Skeletal muscle tissue (tissue), 3 donors: ENCODE measurements at regions not wholly inside any gene's neighbourhood (a gene's known extent, or its start where the extent isn't known, plus 50 kb on each side); places are given as distances from the start of the nearest gene placed in this dataset.

Source experiments
- H3K27ac ChIP-seq: one replicate; pipeline ENCODE4 v1.7.0; 2013; ENCODE audit warnings: mild to moderate bottlenecking, low read depth, low read length, inconsistent platforms
- H3K27me3 ChIP-seq, 3 donors: one replicate each; pipeline ENCODE4 v1.7.0; 2013; ENCODE audit warnings: low read length in 3 of 3; ENCODE audit not compliant: control insufficient read depth in 3 of 3, insufficient read depth in 3 of 3
- H3K36me3 ChIP-seq, 3 donors: one replicate each; pipeline ENCODE4 v1.7.0; 2013; ENCODE audit warnings: low read length in 3 of 3; ENCODE audit not compliant: control insufficient read depth in 3 of 3, insufficient read depth in 3 of 3
- H3K4me1 ChIP-seq, 3 donors: one replicate each; pipeline ENCODE4 v1.7.0; 2013; ENCODE audit warnings: low read length in 3 of 3, mild to moderate bottlenecking in 3 of 3; ENCODE audit not compliant: control insufficient read depth in 3 of 3, insufficient read depth in 3 of 3
- H3K4me3 ChIP-seq, 3 donors: one replicate each; pipeline ENCODE4 v1.7.0; 2013; ENCODE audit warnings: low read length in 3 of 3
- H3K9ac ChIP-seq, 3 donors: one replicate each; pipeline ENCODE4 v1.7.0; 2013; ENCODE audit warnings: low read length in 3 of 3, mild to moderate bottlenecking in 3 of 3, moderate library complexity in 2 of 3, low read depth in 1 of 3
- H3K9me3 ChIP-seq, 3 donors: one replicate each; pipeline ENCODE4 v1.7.0; 2013; ENCODE audit warnings: low read length in 3 of 3; ENCODE audit not compliant: control insufficient read depth in 3 of 3
- donor health status: Osteomylitis.

DNA sequence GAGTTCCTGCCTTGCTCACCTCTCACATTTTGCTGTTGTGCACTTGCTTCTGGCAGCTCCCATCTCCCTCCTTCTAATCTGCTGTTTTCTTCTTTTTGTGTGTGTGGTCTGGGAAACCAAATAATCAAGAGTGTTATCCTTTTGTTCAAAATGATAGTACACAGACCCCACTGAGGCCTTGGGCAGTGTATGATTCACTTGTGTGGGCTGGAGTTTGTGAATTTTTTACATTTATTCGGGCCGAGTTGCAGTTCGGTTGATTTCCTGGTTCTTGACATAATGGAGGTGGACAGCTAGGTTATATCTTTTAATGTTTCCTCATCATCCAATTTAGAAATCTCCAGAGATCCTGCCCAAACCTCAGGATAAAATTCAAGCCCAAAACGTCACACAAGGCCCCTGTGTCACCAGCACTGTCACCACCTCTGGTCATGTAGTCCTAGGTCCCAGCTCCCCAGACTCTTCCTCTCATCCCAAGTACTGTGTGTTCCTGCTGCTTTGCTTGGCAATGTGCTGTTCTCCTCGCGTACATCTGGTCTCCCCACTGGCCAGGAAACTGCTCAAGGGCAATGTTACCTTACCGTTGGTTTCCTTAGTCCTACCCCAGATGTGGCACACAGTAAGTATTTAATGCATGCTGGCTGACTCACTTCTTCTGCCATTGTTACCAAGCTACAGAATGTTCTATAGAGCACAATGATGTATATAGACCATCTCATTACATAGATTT lies 55.7 kb upstream of the PHACTR2 start:
- Histone ChIP-seq H3K36me3 (no peaks in the 10 kb centered on the region), H3K27ac (no peak overlapping the region), H3K4me3 (no peak overlapping the region), H3K9ac (no peak overlapping the region), H3K27me3 (no peaks in the 10 kb centered on the region), H3K9me3 (no peaks in the 10 kb centered on the region), H3K4me1 (no peaks in the 10 kb centered on the region)

DNA sequence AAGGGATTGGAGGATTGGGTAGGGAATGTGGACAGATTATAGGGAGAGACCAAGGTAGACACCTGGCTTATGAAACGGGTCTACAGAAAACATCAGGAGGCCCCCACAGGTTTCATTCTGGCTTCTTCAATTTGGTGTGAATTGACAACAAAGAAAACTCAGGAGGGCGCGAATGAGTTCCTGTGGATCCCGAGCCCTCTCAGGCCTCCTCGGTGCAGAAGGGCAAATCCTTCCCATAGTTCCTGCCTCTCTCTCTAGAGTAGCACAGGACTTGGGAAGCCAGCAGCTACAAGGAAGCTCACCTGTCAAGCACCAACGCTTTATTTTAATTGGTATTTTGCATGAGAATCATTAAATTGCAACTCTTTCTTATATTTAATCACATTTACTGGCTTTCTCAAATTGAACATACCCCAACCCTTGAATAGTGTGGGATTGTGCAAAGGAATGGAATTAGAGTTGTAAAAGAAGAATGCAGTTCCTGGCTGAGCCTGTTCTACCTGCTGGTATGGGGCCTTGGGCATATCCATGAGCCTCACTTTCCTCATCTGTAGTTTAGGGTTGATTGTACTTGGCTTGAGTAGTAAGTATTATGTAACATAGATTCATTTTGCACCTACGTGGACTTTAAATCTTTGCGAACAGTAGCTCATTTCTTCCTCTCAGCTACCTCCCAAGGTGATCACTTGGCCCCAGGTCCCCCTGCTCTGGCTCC lies 56.4 kb upstream of the PHACTR2 start:
- no peaks in the 10 kb centered on the region for H3K4me1 ChIP-seq
- no peak overlapping the region for H3K9ac ChIP-seq
- H3K36me3 ChIP-seq, result no peaks in the 10 kb centered on the region
- H3K27ac ChIP-seq, result no peak overlapping the region
- no peak overlapping the region for H3K4me3 ChIP-seq
- H3K9me3 ChIP-seq, result no peaks in the 10 kb centered on the region
- no peaks in the 10 kb centered on the region for H3K27me3 ChIP-seq

DNA sequence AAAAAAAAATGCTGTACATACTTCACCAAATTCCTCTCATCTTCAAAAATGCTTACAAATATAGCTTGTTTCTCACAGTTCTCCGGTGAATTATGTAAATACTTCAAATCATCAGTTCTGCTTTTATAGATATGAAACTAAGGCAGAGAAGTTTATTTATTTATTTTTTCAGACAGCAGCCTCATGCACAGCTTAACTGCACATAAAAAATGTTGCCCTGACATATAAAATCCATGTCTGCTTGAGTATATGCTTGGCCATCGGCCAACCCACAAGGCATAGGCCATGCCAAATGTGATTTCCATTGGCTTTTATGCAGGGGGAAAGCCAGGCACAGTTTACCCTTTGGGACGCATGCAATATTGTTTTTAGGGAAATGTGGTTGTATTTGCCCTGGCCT lies 57.3 kb upstream of the PHACTR2 start:
- no peak overlapping the region for H3K9ac ChIP-seq
- H3K9me3 ChIP-seq, result no peaks in the 10 kb centered on the region
- H3K4me3 ChIP-seq, result no peak overlapping the region
- no peaks in the 10 kb centered on the region for H3K27me3 ChIP-seq
- H3K27ac ChIP-seq, result no peak overlapping the region
- no peaks in the 10 kb centered on the region for H3K4me1 ChIP-seq
- no peaks in the 10 kb centered on the region for H3K36me3 ChIP-seq

DNA sequence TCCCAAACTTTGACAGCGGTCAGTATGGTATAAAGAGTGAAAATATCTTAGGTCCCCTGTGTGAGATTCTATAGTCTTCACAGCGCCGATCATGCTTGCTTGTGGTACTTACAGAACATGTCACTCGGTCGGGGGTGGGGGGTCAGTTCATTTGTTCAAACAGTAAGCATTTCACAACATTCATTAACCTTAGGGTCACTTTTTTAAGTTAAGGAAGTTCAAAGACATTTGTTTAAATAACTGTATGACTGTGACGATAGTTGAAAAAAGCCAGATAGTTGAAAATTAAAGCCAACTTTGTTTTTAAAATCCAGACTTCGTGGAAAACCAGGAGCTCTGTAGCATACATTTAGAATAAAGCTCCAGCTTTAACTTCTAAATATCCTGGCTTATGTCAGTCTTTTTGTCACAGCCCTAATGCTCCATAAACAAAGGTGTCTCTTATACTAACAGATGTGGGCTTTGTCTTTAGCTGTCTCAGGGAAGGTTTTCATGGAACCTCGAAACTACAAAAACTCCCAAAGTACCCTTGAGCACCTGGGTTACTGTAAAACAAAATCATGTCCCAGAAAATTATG lies 57.9 kb upstream of the PHACTR2 start:
- Histone ChIP-seq H3K27me3 (no peaks in the 10 kb centered on the region), H3K36me3 (no peaks in the 10 kb centered on the region), H3K4me1 (no peaks in the 10 kb centered on the region), H3K27ac (no peak overlapping the region), H3K9me3 (no peaks in the 10 kb centered on the region), H3K4me3 (no peak overlapping the region), H3K9ac (no peak overlapping the region)

- Histone ChIP-seq H3K36me3 (no peaks in the 10 kb centered on the region), H3K27me3 (no peaks in the 10 kb centered on the region), H3K27ac (no peak overlapping the region), H3K4me1 (no peaks in the 10 kb centered on the region), H3K9ac (no peak overlapping the region), H3K4me3 (no peak overlapping the region), H3K9me3 (no peaks in the 10 kb centered on the region)
Observed at GRCh38 chr6:143616741-143617140, 61.0 kb upstream of the PHACTR2 start.

DNA sequence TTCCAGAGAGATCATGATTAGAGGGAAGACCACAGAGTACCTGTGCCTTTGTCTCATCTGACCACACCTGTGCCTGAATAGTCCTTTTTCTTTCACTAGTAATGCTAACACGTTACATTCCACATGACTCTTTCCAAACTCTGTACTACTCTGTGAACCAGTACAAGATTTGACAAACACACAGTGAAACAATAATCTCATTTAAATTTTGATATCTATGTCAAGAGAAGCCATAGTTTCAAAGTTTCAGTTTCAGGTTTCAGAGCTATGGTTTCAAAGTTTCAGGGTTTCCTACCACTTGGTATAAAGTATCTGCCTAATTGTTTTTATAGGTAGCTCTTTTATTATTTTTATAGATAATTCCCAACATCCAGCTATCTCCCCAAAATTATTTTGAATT lies 62.0 kb upstream of the PHACTR2 start:
- H3K27ac ChIP-seq, result no peak overlapping the region
- H3K27me3 ChIP-seq, result no peaks in the 10 kb centered on the region
- no peak overlapping the region for H3K9ac ChIP-seq
- no peaks in the 10 kb centered on the region for H3K36me3 ChIP-seq
- H3K9me3 ChIP-seq, result no peaks in the 10 kb centered on the region
- no peaks in the 10 kb centered on the region for H3K4me1 ChIP-seq
- H3K4me3 ChIP-seq, result no peak overlapping the region

DNA sequence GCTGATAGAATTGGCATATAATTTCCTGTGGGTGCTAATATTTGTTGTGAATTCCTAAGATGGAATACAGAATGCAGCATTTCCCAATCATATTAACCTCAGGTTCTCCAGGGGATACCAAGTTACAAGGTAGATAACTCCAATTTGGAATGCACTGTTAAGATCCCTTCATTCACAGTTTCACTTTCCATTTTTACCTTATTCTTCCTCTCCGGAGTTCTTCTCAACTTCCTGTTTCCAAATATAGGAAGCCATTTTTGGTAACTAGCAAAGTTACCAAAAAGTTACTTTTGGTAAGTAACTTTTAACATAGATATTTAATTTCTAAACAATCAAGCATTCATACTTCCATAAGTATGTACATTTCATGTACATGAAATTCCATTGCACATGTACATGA lies 63.5 kb upstream of the PHACTR2 start:
- no peaks in the 10 kb centered on the region for H3K4me1 ChIP-seq
- peak overlapping the region in 1 of 3 donors; percentile 28 for H3K4me3 ChIP-seq
- H3K36me3 ChIP-seq, result no peaks in the 10 kb centered on the region
- H3K9ac ChIP-seq, result no peak overlapping the region
- no peaks in the 10 kb centered on the region for H3K27me3 ChIP-seq
- H3K27ac ChIP-seq, result no peak overlapping the region
- H3K9me3 ChIP-seq, result no peaks in the 10 kb centered on the region

GRCh38 chr6:143613749-143614148 lies 64.0 kb upstream of the PHACTR2 start:
- Histone ChIP-seq H3K27ac (no peak overlapping the region), H3K27me3 (no peaks in the 10 kb centered on the region), H3K4me1 (no peaks in the 10 kb centered on the region), H3K4me3 (no peak overlapping the region), H3K36me3 (no peaks in the 10 kb centered on the region), H3K9ac (no peak overlapping the region), H3K9me3 (no peaks in the 10 kb centered on the region)

DNA sequence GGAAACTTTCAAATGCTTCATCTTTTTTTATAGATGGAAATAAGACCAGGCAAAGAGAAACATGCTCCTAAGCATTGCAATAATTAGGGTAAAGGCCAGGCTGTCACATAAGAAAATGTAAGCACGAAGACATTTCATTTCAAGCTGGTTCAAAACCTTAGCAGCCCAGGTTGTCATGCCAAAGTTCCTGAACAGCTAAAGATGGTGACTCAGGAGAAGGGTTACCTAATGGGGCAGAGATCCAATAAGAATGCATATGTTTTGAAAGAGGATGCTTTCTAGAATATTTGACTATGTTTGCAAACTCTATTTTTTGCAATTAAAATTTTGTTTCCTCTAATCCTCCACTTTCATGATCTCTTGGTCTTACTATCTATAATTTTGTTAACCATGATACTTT lies 65.6 kb upstream of the PHACTR2 start:
- H3K4me1 ChIP-seq, result no peaks in the 10 kb centered on the region
- no peak overlapping the region for H3K4me3 ChIP-seq
- no peak overlapping the region for H3K9ac ChIP-seq
- no peaks in the 10 kb centered on the region for H3K27me3 ChIP-seq
- no peak overlapping the region for H3K27ac ChIP-seq
- no peaks in the 10 kb centered on the region for H3K9me3 ChIP-seq
- H3K36me3 ChIP-seq, result no peaks in the 10 kb centered on the region

GRCh38 chr6:143611580-143611979 lies 66.2 kb upstream of the PHACTR2 start:
- H3K36me3 ChIP-seq, result no peaks in the 10 kb centered on the region

More at GRCh38 chr6:143611580-143611979, 66.2 kb upstream of the PHACTR2 start:
- no peak overlapping the region for H3K4me3 ChIP-seq
- no peak overlapping the region for H3K27ac ChIP-seq
- no peaks in the 10 kb centered on the region for H3K27me3 ChIP-seq
- no peaks in the 10 kb centered on the region for H3K9me3 ChIP-seq
- H3K4me1 ChIP-seq, result no peaks in the 10 kb centered on the region
- H3K9ac ChIP-seq, result no peak overlapping the region
